ENCODE measurements at regions not wholly inside any gene's neighbourhood (a gene's known extent, or its start where the extent isn't known, plus 50 kb on each side); places are given as distances from the start of the nearest gene placed in this dataset.

GRCh38 chr14:50012644-50013043 is 103.7 kb downstream of the VCPKMT start:
- H3K4me3 ChIP-seq (ENCODE audit: low read depth, low read length): no peak overlapping the region
- no peak for TF ChIP-seq CTCF (IDR thresholded peaks at IDR 0.05; ENCODE audit: low read depth, low read length)

DNA sequence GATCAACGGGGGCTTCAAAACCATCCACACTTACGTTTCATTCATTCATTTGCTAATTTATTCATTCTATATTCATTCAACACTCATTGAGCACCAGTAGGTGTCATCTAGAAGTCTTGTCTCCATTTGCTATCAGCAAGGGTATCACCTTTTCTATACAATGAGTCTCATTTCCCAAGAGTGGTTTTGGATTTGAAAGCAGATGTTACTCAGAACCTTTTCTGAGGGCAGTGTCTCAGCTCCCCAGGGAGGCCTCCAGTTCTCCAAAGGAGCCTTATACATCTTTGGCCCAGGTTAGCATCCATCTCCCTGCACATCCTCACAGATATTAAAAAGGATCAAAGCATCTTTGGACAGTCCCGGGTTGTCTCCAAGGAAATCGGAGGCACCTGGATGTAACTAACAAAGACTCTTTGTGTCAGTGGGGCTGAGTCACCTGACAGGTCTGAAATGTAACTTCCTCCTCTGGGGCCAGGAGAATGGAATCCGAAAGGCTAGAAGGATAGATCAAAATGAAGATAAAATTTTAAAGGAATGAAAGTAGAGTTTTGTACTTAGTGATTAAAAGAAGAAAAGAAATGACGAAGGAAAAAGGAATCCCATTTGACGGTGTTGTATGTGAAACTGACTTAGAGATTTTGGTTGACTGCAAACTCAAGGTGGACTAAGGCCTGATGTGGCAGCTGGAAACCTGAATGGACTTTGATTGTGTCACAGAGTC is 103.0 kb downstream of the VCPKMT start:
- TF ChIP-seq CTCF (IDR thresholded peaks at IDR 0.05; ENCODE audit: low read depth, low read length): no peak

GRCh38 chr14:50013934-50014333 is 102.4 kb downstream of the VCPKMT start:
- H3K4me3 ChIP-seq (ENCODE audit: low read depth, low read length): no peak overlapping the region
- TF ChIP-seq CTCF (IDR thresholded peaks at IDR 0.05; ENCODE audit: low read depth, low read length): no peak

More for the DNA sequence above, 103.0 kb downstream of the VCPKMT start:
- H3K4me3 ChIP-seq (ENCODE audit: low read depth, low read length): no peak overlapping the region

DNA sequence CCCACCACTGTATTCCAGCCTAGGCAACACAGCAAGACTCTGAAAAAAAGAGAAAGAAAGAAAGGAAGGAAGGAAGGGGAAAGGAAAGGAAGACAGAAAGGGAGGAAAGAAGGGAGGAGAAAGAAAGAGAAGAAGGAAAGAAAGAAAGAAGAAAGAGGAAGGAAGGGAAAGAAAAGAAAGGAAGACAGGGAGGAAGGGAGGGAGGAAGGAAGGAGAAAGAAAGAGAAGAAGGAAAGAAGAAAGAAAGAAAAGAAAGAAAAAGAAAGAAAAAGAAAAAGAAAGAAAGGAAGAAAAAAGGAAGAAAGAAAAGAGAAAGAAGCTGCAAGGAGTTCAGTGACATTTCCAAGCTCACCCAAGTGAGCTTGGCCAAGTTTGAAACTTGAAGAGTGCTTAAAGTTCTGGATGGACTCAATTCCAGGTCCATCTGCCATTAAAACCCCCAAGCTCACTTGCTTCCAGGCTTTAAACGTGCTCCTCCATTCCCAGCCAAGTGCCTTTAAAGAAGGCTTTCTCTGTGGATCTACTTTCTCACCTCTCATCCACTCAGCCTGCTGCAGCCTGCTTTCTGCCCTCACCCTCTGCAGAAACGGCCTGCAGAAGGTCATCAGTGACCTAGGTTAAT is 101.5 kb downstream of the VCPKMT start:
- H3K4me3 ChIP-seq (ENCODE audit: low read depth, low read length): no peak overlapping the region
- TF ChIP-seq CTCF (IDR thresholded peaks at IDR 0.05; ENCODE audit: low read depth, low read length): no peak

- no peak overlapping the region for H3K4me3 ChIP-seq (ENCODE audit: low read depth, low read length)
- no peak for TF ChIP-seq CTCF (IDR thresholded peaks at IDR 0.05; ENCODE audit: low read depth, low read length)
These were observed 100.7 kb downstream of the VCPKMT start for GRCh38 chr14:50015716-50016115.

DNA sequence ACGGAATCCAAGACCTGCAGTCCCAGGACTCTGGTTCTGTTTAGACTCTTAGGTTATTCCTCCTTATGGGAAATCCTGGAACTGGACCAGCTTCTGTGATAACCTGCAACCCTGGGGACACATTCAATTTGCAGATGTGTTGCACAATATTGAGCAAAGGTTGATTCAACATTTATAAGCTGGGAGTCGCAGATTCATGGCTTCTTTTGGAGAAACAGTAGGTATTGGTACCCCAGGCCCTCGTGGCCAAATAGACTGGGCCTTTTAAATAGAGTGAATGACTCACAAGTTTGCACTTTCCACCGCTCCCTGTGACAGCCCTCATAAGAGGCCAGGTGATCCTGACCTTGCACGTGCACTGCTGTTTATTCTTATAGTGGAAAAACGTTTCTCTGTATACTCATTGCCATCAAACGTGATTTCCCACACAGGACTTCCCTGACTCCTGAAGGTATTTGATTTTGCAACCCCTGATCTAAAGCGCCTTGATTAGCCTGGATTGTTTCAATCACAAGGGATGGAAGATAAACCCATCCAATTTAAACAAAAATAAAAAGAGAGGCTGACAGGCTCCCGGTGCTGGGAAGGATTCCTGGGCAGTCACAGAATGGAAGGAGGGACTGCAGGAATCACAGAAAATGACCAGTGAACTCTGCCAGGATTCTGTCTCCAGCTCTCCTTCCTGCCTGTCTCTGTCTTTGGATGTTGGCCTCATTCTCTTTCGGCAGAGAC is 98.0 kb downstream of the VCPKMT start:
- TF ChIP-seq CTCF (IDR thresholded peaks at IDR 0.05; ENCODE audit: low read depth, low read length): no peak
- H3K4me3 ChIP-seq (ENCODE audit: low read depth, low read length): no peak overlapping the region

- H3K4me3 ChIP-seq (ENCODE audit: low read depth, low read length): no peak overlapping the region
- no peak for TF ChIP-seq CTCF (IDR thresholded peaks at IDR 0.05; ENCODE audit: low read depth, low read length)
These were observed 97.5 kb downstream of the VCPKMT start for GRCh38 chr14:50018933-50019210.

All from WI38 (cell line).